Right lobe of liver (tissue), 4 donors: ENCODE measurements at regions not wholly inside any gene's neighbourhood (a gene's known extent, or its start where the extent isn't known, plus 50 kb on each side); places are given as distances from the start of the nearest gene placed in this dataset.

Experiments
- POLR2A ChIP-seq: fragments of 450-650 bp; IDR thresholded peaks from one replicate; pipeline ENCODE4 v1.6.1; 2017; ENCODE audit warnings: antibody characterized with exemption, mild to moderate bottlenecking
- TF ChIP-seq, protein P1 (sequence below), 4 donors: fragments of 200-600 bp in 3 of 4; fragments of 450-650 bp in 1 of 4; IDR thresholded peaks; one replicate each; pipeline versions ENCODE4 v1.5.1 to v1.8.0; 2016 to 2022; ENCODE audit warnings: antibody characterized with exemption in 4 of 4, mild to moderate bottlenecking in 2 of 4
- donor health status: DM: no; HTN: no; CAD: no.
- donor health status: DM: no; HTN: no; CAD: no.
- donor health status: DM: no; HTN: yes; CAD: no.

- TF ChIP-seq, protein P1, sequence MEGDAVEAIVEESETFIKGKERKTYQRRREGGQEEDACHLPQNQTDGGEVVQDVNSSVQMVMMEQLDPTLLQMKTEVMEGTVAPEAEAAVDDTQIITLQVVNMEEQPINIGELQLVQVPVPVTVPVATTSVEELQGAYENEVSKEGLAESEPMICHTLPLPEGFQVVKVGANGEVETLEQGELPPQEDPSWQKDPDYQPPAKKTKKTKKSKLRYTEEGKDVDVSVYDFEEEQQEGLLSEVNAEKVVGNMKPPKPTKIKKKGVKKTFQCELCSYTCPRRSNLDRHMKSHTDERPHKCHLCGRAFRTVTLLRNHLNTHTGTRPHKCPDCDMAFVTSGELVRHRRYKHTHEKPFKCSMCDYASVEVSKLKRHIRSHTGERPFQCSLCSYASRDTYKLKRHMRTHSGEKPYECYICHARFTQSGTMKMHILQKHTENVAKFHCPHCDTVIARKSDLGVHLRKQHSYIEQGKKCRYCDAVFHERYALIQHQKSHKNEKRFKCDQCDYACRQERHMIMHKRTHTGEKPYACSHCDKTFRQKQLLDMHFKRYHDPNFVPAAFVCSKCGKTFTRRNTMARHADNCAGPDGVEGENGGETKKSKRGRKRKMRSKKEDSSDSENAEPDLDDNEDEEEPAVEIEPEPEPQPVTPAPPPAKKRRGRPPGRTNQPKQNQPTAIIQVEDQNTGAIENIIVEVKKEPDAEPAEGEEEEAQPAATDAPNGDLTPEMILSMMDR (IDR thresholded peaks at IDR 0.05) = no peak
- TF ChIP-seq POLR2A = no peak
Observed at GRCh38 chr2:741195-741496, 63.9 kb upstream of the TMEM18 start.
